WI38 (cell line): ENCODE measurements at regions not wholly inside any gene's neighbourhood (a gene's known extent, or its start where the extent isn't known, plus 50 kb on each side); places are given as distances from the start of the nearest gene placed in this dataset.

ENCODE experiments used
- H3K4me3 ChIP-seq: 2 replicates; pipeline ENCODE4 v1.5.1; 2011; ENCODE audit warnings: low read depth, mild to moderate bottlenecking, control low read depth, low read length
- TF ChIP-seq, protein P1 (sequence below): IDR thresholded peaks from 2 replicates; pipeline ENCODE4 v1.5.1; 2012; ENCODE audit warnings: low read depth, mild to moderate bottlenecking, control low read depth, low read length

DNA sequence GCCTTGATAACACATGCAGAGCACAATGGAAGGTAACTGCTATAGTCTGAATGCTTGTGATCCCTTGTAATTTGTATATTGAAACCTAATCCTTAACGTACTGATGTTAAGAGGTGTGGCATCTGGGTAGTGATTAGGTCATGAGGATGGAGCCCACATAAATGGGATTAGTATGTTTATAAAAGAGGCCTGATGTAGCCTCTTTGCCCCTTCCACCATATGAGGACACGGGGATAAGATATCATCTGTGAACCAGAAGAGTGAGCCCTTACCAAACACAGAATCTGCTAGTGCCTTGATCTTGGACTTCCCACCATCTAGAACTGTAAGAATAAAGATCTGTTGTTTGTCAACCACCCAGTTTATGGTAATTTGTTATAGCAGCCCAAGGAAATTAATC, 1074.2 kb upstream of the INTU start:
- TF ChIP-seq, protein P1, sequence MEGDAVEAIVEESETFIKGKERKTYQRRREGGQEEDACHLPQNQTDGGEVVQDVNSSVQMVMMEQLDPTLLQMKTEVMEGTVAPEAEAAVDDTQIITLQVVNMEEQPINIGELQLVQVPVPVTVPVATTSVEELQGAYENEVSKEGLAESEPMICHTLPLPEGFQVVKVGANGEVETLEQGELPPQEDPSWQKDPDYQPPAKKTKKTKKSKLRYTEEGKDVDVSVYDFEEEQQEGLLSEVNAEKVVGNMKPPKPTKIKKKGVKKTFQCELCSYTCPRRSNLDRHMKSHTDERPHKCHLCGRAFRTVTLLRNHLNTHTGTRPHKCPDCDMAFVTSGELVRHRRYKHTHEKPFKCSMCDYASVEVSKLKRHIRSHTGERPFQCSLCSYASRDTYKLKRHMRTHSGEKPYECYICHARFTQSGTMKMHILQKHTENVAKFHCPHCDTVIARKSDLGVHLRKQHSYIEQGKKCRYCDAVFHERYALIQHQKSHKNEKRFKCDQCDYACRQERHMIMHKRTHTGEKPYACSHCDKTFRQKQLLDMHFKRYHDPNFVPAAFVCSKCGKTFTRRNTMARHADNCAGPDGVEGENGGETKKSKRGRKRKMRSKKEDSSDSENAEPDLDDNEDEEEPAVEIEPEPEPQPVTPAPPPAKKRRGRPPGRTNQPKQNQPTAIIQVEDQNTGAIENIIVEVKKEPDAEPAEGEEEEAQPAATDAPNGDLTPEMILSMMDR, result no peak
- H3K4me3 ChIP-seq, result no peak overlapping the region

DNA sequence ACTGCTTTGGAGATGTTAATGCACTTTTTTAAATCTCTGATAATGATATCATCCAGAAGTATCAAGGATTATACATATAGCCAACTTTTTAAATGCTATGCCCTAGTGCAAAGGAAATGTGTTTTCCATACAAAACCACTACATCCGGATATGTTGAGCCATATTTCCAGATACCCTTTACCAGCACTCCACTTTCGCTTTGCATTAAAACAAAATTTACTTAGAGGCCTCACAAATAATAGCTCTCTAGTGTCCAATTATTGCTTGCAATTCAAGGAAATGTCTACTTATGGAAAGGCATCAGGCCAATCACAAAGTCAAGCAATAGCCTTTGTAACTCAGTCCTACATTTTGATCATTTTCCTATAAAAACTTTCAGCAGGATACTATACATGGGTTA, 1072.8 kb upstream of the INTU start:
- H3K4me3 ChIP-seq, result no peak overlapping the region
- TF ChIP-seq, protein P1, result no peak

- no peak overlapping the region for H3K4me3 ChIP-seq
- TF ChIP-seq, protein P1, result no peak
These were observed 1072.0 kb upstream of the INTU start for GRCh38 chr4:126560794-126561193.

DNA sequence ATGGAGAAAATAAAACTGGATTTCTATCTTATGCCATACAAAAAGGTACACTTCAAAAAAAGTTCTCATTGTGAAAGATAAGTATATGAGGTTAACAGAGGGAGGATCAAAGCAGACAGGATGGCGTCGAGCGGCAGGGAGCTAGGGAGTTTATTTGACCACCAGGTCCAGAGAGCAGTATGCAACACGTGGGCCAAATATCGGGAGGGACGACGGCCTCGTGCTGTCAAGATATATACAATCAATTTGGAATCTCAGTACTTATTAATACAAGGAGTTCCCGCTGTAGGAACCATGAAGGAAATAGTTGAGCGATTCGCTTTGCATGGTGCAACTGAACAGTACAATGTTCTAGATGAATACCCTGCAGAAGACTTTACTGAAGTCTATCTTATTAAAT, 1069.4 kb upstream of the INTU start:
- TF ChIP-seq, protein P1, result no peak
- H3K4me3 ChIP-seq, result no peak overlapping the region

- TF ChIP-seq, protein P1, result no peak
- H3K4me3 ChIP-seq, result no peak overlapping the region
These were observed 1068.4 kb upstream of the INTU start for GRCh38 chr4:126564283-126564854.

GRCh38 chr4:126568652-126569570, 1063.8 kb upstream of the INTU start:
- no peak overlapping the region for H3K4me3 ChIP-seq
- TF ChIP-seq, protein P1, result no peak

- TF ChIP-seq, protein P1, result no peak
- H3K4me3 ChIP-seq, result no peak overlapping the region
These were observed 1060.5 kb upstream of the INTU start for GRCh38 chr4:126572264-126572663.
